ENCODE measurements at regions not wholly inside any gene's neighbourhood (a gene's known extent, or its start where the extent isn't known, plus 50 kb on each side); places are given as distances from the start of the nearest gene placed in this dataset.

DNA sequence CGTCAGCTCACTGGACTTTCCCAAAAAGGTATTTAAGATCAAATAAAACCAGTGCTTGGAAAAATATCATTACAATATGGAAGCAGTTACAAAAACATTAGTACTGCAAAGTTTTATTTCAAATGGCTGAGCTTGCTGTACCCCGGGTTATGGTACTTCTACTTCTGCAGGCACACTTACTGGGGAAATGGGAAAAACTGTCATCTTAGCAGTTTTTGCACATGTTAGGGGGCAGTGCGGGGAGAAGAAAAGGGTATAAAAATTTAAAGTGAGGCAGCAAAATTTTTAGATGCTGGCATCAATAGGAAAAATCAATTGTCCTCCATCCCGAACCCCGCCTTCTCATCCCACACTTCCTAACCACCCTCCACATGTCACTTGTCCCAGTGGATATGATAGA, 133.4 kb downstream of the ATG4C start:
- DNase-seq: no peak

DNA sequence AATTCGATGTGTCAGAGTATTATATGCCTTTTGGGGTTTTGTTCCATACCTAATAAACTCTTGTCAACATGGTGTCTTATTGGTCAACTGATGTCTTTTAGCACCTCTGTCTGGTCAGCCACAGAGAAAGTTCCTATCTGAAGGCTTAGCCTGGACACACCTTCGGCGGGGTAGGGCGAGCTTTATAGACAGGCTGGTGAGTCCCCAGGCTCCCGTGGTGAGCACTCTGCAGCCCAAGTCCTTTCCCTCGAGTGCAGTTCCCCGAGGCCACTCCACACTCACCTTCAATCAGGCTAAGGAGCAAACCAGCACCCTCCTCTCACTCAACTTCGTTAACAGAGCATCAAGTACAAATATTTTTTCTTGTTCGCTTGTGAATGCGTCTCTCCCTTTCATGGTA, 133.9 kb downstream of the ATG4C start:
- no peak for DNase-seq

- no peak for DNase-seq
Measured at GRCh38 chr1:62918700-62919099, 134.8 kb downstream of the ATG4C start.

GRCh38 chr1:62922006-62922405, 138.1 kb downstream of the ATG4C start:
- no peak for DNase-seq

DNA sequence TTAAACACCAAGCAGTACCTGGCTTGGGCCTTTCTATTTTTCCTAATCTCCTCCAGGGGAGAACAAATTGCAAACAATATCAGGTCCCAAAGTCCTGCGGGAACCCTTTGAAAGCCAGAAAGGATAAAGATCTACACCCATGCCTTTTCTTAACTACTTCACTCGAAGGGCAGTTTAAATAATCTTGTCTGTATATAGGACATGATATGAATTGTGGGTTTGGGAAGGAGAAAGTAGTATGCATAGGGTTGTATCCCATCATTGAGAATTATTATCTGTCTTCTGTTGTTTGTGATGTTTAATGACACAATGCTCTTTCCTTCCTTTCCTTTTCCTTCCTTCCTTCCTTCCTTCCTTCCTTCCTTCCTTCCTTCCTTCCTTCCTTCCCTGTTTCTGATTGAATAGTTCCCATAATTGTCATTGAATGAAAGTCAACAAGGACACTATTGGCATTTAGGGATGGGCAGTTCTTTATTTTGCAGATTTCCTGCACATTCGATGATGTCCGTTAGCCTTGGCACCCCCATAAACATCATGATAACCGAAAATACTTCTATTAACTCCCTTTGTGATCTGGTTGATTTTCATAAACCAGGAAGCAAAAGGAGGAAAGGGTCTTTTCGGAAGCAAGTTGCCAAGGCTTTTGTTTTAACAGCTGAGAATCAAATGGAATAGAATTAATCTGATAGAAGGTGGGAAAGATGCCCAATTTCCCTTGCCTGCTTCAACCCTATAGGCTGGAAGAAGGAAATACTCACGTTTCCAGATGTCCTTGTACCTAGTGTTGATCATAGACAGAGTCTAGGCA, 141.3 kb downstream of the ATG4C start:
- no peak for DNase-seq

GRCh38 chr1:62926681-62927252, 142.8 kb downstream of the ATG4C start:
- peak; percentile 1 to 16 for DNase-seq

GRCh38 chr1:62928885-62929284, 145.0 kb downstream of the ATG4C start:
- DNase-seq: no peak

DNA sequence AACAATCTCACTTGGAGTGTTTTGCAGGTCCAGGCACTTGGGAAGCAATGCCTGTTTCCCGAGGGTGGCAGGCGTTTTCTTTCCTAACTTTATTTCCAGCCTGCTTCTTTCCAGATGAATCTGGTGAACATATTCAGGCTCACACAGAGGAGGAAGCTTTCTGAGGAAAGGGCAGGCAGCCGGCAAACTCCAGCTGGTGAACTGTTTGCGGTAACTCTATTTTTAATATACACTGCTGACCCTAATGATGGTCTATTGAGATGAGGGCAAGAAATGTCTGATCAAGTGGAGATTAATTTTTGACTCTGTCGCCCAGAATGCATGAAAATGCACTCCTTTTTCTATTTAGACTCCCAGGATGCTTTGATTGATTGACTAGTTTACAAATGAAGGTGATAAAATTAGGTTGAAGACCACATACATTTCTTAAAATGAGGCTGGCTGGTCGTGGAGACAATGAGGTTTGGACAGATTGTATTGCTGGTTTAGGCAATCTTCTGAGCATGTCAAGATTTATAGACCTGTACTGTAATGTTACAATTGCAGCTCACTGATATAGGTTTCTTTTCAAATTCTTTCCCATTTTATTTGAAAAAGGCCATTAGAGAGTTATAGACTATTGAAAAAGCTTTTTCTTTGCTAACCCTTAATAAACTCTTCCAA, 153.8 kb downstream of the ATG4C start:
- no peak for DNase-seq

DNA sequence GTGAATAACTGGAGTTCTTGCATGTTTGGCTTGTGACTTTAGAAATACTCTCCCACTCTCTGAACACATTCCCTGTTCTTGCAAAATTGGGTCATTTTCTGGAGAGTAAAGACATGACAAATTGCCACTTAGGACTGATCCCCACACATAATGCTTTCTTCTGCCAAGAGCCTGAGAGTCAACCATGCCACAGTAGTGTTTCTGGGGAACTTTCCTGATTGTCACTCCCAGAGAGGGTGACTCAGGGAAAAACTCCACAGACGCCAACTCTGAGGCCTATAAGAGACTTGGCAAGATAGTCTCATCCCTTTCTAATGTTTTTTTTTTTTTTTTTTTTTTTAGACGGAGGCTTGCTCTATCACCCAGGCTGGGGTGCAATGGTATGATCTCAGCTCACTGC, 157.8 kb downstream of the ATG4C start:
- DNase-seq: no peak

DNA sequence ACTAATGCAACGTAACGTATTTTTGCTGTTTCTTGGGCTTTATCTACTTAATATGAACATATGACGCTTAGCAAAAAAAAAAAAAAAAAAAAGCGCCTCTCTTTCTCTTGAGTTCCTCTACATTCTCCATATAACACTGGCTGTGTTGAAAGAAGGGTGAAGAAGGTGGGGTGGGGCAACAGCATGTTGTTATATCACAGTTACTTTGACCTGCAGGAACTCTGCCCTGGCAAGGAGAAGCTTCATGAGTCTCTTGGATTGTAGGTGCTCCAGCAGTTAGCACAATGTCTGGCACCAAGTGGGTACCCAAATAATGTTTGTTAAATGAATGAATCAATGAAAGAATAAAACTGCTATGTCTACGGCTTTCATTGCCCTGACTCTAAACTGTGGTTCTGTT, 162.6 kb downstream of the ATG4C start:
- no peak for DNase-seq

- no peak for DNase-seq
Measured at GRCh38 chr1:62951428-62951827, 167.5 kb downstream of the ATG4C start.

- DNase-seq: no peak
Measured at GRCh38 chr1:62952596-62952995, 168.7 kb downstream of the ATG4C start.

DNA sequence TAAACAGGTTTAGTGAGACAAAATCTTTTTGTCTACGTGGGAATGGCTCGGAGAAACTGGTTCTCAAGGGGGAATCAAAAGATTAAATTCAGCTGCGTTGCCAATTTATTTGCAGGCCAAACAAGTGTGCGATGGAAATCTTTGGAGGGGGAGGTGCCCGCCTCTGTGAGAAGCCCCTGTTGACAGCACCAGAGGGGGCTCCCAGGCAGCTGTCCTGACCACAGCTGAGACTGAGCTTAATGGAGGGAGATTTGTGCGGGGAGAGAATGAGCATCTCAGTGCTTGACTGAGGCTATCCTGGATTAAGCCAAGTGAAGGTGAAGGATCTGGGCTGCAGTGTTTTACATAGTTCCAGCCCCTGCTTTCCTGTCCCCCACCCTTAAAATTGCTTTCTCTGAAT, 169.7 kb downstream of the ATG4C start:
- no peak for DNase-seq

DNA sequence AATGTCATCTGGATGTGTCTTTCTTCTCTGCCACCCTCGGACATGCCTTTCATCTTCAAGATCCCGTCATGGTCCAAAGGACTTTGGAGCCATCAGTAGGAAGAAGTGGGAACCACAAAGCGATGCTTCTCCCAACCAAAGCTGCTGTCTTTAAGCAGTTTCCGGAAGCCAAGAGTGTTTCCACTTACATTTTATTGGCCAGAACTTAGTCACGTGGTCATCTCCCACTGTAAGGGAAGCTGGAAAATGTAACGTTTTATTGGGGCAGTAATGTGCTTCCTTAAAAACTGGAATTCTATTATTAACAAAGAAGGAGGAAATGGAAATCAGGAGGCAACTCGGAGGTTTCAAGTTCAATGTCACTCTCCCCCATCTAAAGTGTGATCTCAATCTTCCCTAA, 170.8 kb downstream of the ATG4C start:
- no peak for DNase-seq

DNA sequence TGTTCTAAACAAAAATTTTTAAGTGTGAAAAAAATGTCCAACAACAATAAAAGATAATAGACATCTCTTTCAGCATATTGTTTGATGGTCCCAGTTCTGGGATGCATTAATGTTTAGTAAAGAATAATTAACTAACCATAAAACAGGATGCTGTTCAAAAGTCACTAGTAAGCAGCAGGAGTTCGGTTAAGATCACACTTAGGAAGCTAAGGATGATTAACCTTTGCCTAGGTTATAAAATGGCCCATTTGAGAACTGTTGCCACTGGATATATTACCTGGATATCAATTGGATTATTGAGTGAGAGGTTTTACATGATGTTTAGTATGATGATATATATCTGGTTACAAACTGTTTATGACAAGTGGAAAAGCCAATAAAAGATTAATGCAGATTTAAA, 171.7 kb downstream of the ATG4C start:
- DNase-seq: no peak

DNA sequence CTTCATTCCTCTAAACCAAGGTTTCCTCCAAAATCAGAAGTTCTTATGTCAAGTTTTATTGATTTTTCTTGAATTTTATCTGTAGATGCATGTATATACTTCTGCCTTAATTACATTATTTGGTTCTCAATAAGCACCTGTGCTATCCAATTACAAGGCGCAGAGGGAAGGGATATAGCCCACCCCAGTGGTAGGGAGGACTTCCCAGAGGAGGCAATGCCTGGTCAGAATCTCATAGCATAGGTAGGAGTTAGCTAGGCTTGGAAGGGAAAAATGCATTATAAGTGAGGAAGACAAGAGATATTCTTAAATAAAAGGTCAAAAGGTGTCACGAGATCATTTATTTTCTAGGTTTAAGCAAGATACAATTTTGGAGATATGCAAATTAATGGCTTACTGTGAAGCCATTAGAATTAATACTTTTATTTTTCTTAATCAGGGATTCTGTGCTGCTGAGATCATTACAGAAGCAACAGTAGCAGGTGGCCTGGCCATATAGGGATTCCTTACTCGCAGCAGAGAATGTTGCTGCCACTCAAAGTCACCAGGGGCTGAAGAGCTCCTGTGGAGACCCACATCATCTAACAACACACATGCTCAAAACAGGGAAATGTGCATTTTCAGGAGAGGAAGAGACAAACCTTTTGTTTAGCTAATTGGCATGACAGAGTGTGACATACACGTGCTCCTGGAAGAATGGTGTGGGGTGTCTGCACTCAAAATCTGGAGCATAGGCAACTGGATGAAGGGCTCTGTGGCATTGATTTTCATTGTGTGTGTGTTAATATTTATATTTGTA, 178.3 kb downstream of the ATG4C start:
- DNase-seq: no peak

DNA sequence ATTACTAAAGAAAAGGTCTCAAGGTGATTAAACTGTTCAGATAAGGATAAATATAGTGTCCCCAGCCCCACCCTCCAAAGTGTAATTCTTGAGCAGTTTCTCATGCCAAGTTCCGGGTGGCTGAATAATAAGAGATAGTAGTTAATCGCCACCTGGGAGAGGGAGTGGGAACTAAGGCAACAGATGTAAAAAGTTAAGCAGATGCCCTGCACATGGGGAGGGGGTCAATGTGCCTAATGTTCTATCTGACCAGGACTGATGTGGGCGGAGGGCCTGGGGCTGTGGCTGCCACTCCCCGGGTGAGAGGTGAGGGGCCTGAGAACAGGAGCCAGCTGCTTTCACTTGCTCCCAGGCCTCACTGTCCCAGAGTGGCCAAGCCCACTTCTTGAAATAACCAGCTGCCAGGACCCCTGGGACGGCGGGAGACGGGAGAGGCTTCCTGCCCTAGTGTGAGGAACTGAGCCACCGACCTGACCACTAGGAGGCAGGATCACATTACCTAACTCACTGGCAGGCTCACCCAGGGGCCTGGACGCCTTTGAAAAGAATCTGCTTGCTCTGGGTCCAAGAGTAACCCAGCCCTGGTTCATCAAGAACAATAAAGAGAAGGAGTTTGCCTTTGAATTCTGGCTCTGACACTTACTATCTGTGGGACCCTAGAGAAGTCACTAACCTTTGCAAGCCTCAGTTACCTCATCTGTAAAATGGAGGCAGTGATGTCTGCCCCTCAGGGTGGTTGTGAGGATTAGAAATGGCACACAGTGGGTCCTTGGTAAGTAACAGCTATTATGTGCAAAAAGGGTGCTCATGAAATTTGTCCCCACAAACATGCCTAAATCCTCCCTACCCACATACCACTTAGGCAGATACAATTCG, 179.2 kb downstream of the ATG4C start:
- DNase-seq: peak in 1 of 2 experiments; percentile 16

DNA sequence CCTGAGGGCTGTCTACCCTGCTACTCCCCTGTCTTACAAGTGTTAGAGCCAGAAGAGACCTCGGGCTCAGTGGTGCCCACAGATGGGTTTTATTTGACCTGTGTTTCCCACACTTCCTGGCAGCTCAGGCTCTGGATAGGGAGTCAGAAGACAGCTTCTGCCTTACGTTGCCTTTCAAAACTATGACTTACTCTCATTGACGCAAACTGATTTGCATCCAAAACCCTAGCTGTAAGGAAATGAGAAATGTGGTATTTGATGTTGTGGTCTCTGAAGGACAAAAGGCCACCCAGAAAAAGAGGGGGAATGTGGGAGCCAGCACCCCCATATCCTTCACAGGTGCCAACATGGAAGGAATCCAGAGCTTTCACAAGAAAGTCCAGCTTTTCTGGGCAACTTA, 180.2 kb downstream of the ATG4C start:
- no peak for DNase-seq

GRCh38 chr1:62967031-62967430, 183.1 kb downstream of the ATG4C start:
- DNase-seq: no peak

DNA sequence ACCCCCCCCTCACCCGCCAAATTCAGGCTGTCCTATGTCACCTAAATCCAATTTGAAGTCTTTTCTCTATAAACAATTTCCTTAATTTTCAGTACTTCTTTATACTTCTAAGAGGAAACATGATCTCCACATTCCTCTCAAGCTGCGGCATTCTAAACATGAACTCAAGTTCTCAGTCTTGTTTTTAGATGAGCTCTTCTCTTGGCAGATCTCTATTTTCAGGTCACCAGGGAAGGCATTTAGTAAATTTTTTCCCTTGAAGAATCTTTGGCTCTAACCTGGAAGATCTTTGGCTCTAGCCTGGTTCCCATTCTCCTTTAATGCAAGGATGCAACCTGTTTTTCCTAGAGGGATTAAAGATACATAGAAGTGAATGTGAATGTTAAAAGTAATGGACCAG, 193.4 kb downstream of the ATG4C start:
- DNase-seq: no peak

DNA sequence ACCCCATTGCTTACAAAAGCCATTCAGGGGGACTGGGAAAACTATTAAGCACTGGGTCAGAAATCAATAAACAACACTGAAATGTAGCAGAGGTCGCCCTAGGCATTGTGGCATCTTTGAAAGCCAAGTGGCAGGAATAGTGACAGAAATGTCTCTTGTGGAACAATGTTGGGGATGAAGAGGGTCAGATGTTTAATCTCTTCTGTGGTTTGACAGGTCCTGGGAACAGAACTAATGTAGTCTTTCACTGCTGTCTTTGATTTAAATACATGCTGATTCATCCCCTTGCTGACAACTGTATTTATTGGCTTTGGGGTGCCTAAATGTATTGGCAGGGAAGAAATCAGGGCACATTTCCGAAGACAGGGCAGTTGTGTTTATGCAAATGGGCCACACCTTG, 194.8 kb downstream of the ATG4C start:
- no peak for DNase-seq

DNA sequence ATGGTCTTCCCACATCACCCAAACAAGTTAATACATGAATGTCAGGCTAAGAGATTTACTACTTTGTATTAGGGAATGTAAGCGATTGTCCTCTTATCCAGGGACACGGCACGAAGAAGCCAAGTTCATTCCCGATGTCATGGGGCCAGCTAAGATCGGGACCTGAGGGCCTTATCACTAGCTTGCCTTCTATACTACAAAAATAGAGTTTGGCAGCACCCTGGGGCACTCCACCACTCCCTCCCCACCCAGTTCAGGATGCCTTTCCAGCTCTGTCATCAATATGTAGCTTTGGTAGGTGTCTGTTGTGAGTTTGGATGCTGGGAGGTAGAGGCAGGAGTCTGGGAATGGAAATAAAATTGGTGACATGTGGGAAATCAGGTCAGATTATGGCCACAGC, 197.5 kb downstream of the ATG4C start:
- DNase-seq: no peak

GRCh38 chr1:62988867-62989266, 204.9 kb downstream of the ATG4C start:
- DNase-seq: no peak
